SJCRH30 (cell line): ENCODE measurements at regions not wholly inside any gene's neighbourhood (a gene's known extent, or its start where the extent isn't known, plus 50 kb on each side); places are given as distances from the start of the nearest gene placed in this dataset.
A peak's percentile ranks its signal among the peaks of the same experiment; 100 is the strongest.

Source experiments
- DNase-seq, 2 experiments: peaks; one replicate each; pipeline ENCODE4 v3.0.0-alpha.2; 2015 to 2020
- H3K27ac ChIP-seq: fragments of 250-450 bp; sonication (Bioruptor Pico); 2 replicates; pipeline ENCODE4 v1.5.1; 2020; ENCODE audit warnings: mild to moderate bottlenecking, moderate library complexity
- H3K27me3 ChIP-seq: fragments of 250-450 bp; sonication (Bioruptor Pico); 2 replicates; pipeline ENCODE4 v1.5.1; 2020; ENCODE audit warnings: mild to moderate bottlenecking, moderate library complexity
- H3K36me3 ChIP-seq: fragments of 250-450 bp; sonication (Bioruptor Pico); 2 replicates; pipeline ENCODE4 v1.5.1; 2020; ENCODE audit warnings: mild to moderate bottlenecking, moderate library complexity
- H3K4me1 ChIP-seq: fragments of 250-450 bp; sonication (Bioruptor Pico); 2 replicates; pipeline ENCODE4 v1.5.1; 2020; ENCODE audit warnings: mild to moderate bottlenecking, moderate library complexity
- H3K4me3 ChIP-seq: fragments of 250-450 bp; sonication (Bioruptor Pico); 2 replicates; pipeline ENCODE4 v1.5.1; 2020; ENCODE audit warnings: mild to moderate bottlenecking, moderate library complexity
- H3K9me3 ChIP-seq: fragments of 250-450 bp; sonication (Bioruptor Pico); replicated peaks from 2 replicates; pipeline ENCODE4 v1.5.1; 2020; ENCODE audit warnings: mild to moderate bottlenecking, moderate library complexity

DNA sequence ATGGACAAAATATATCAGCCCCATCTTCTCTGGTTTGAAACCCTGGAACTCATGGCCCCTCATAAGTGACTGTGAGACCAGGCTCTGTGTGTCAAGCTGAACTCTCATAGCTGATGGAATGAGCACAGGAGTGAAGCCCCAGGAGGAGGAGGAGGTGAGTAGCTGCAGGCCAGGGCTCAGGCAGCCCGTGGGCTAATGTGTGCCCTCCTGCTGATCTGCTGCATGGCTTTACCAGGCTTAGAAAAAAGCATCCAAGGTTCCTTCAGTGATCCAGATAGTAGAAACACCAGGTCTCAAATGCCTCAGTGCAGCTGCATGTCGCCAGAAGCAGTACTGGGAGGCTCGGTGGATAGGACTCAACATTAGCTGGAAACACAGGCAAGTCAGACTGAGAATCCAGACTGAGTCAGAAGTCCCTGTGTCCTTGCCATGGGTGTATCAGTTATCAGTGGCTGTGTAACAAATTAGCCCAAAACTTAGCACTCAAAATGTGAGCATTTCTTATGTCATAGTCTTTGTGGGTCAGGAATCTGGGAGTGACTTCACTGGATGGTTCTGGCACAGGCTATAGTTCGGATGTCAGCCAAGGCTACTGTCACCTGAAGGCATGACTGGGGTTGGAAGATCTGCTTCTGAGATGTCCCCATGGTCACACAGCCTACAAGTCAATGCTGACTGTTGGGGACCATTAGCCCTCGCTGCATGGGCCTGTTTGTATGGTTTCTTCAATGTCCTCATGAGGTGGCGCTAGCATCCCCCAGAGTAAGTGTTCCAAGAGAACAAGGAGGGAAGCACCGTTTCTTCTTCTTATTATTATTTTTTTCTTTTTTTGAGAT is 255.4 kb upstream of the IRF2BP2 start:
- Histone ChIP-seq H3K36me3 (no peaks in the 10 kb centered on the region), H3K27ac (no peak overlapping the region), H3K4me1 (peaks cover 27% of the 10 kb centered on the region), H3K9me3 (no peaks in the 10 kb centered on the region), H3K4me3 (no peak overlapping the region), H3K27me3 (no peaks in the 10 kb centered on the region)
- DNase-seq: no peak

DNA sequence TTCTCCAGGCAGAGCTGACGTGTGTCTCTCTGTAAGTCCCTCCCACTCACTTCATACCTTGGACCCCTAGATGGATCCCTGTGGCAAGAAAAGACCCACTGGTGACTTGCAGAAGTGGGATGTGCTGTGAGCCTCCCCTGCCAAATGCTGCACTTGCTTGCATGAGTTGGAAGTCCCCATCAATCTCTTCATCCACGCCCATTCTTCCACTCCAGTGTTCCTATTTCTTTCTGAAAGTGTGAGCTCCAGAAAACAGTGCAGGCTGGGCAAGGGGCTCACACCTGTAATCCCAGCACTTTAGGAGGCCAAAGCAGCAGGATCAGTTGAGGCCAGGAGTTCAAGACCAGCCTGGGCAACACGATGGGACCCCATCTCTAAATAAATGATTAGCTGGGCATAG is 254.1 kb upstream of the IRF2BP2 start:
- DNase-seq: no peak
- Histone ChIP-seq H3K27me3 (no peaks in the 10 kb centered on the region), H3K36me3 (no peaks in the 10 kb centered on the region), H3K27ac (no peak overlapping the region), H3K4me1 (peaks cover 24% of the 10 kb centered on the region), H3K9me3 (no peaks in the 10 kb centered on the region), H3K4me3 (no peak overlapping the region)

DNA sequence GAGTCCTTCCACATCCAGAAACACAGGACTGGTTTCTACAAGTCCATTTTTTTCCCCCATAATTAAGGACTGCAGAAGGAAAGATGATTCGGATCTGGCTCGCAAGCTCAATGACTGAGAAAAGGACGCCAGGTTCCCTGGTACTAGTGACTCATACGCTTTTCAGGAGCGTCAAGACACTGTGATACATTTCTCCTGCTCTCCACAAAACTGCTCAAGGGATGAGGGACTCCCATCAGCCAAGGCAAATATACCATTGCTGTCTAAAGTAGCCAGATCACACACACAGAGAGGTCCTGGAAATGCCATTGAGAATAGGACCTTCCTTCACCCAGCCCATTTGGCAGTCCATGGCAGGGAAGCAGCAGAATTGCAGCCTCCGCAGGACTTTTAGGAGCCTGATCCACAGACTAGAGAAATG is 253.6 kb upstream of the IRF2BP2 start:
- Histone ChIP-seq H3K27me3 (no peaks in the 10 kb centered on the region), H3K4me3 (no peak overlapping the region), H3K27ac (peak overlapping the region; percentile 63), H3K9me3 (no peaks in the 10 kb centered on the region), H3K4me1 (peaks cover 24% of the 10 kb centered on the region), H3K36me3 (no peaks in the 10 kb centered on the region)
- no peak for DNase-seq

DNA sequence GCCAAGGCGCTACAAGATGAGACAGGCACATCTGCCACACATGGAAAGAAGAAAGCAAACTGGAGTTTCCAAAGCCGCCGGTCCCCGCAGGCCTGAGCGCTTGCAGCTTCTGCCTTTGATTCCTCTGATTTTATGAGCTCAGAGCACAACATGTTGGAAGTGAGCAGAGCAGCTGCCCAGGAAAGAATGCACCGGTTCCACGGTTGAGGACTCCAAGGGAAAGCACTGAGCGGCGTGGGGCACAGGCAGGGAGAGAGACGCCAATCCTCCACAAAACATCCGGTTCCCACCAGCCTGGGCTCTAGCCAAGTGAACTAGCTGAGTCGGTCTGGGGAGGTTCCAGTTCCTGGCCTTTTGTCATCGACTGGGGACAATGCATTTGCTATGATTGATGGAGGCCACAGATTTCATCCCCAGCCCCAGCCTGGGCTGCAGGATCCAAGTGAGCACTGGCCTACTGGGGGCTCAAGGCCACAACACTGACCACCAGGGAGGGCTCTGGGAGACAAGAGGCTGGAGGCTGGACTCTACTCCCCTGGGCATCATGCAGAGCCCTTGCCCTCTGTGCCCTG is 253.1 kb upstream of the IRF2BP2 start:
- H3K4me3 ChIP-seq: peak overlapping the region; percentile 35
- DNase-seq: peak; percentile 83 to 90
- H3K4me1 ChIP-seq: peaks cover 24% of the 10 kb centered on the region
- peak overlapping the region; percentile 63 for H3K27ac ChIP-seq
- H3K9me3 ChIP-seq: no peaks in the 10 kb centered on the region
- H3K36me3 ChIP-seq: no peaks in the 10 kb centered on the region
- H3K27me3 ChIP-seq: no peaks in the 10 kb centered on the region

DNA sequence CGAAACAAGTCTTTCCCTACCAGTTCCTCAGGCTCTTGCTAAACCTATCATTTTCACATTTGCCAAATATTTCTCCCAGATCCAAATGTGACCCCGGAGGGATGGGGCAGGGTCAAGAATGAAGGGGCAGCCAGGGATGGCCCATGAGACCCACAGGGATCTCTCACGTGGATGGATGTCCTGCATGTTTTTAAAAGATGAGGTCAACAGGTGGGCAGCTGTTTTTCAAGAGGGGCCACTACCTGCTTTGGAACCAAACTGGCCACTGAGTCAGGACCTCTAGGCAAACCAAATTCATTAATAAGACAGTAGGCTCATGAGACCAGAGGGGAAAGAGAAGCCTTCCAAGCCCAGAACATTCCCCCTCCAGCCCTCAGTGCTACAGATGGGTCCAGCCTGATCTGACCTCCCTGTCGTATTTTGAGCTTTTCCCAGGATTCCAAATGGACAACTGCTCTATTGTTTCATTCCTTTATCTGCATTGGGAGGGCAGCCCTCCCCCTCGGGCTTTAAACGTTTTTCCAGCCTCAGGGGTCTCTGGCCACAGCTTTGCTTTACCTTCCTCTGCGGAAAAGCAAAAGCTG is 252.5 kb upstream of the IRF2BP2 start:
- peak overlapping the region; percentile 35 for H3K4me3 ChIP-seq
- peaks cover 22% of the 10 kb centered on the region for H3K4me1 ChIP-seq
- DNase-seq: no peak
- H3K9me3 ChIP-seq: no peaks in the 10 kb centered on the region
- peak overlapping the region; percentile 63 for H3K27ac ChIP-seq
- no peaks in the 10 kb centered on the region for H3K36me3 ChIP-seq
- H3K27me3 ChIP-seq: no peaks in the 10 kb centered on the region

DNA sequence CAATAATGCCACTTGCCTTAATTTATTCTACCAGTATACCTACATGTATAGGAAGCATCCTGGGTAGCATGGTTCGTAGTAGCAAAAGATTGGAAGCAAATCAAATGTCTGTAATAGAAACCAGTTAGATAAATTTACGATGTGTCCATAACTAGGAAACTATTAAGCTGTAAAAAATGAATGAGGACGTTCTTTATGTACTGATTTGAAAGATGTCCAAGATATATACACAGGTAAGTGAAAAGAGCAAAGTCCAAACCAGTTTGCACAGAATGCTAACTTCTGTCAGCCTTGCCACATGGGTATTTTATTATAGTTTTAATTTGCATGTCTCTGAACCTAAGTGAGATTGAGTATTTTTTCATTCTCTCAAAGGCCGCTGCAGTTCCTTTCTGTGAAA is 251.8 kb upstream of the IRF2BP2 start:
- H3K9me3 ChIP-seq: no peaks in the 10 kb centered on the region
- peaks cover 19% of the 10 kb centered on the region for H3K4me1 ChIP-seq
- H3K4me3 ChIP-seq: no peak overlapping the region
- no peaks in the 10 kb centered on the region for H3K27me3 ChIP-seq
- no peaks in the 10 kb centered on the region for H3K36me3 ChIP-seq
- no peak for DNase-seq
- no peak overlapping the region for H3K27ac ChIP-seq

DNA sequence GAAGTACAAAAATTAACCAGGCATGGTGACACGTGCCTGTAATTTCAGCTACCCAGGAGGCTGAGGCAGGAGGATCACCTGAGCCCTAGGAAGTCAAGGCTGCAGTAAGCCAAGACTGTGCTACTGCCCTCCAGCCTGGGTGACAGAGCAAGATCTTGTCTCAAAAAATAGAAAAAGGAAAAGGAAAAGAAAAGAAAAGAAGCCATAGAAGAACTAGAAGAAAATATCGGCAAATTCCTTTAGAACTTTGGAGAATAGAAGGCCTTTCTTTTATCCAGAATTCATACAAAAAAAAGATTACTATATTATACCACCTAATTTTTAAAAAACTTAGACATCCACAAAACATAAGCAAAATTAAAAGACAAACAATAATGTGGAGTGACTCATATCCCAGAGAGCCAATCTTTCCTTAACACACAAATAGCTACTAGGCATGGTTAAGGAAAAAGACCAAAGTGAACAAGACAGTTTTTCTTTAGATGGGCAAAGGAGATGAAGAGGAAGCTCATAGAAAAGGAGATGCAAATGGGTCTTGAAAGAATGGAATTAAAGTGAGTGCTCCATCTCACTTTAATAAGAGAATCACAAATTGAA is 251.1 kb upstream of the IRF2BP2 start:
- Histone ChIP-seq H3K27me3 (no peaks in the 10 kb centered on the region), H3K4me1 (peaks cover 12% of the 10 kb centered on the region), H3K27ac (no peak overlapping the region), H3K9me3 (no peaks in the 10 kb centered on the region), H3K4me3 (no peak overlapping the region), H3K36me3 (no peaks in the 10 kb centered on the region)
- no peak for DNase-seq

DNA sequence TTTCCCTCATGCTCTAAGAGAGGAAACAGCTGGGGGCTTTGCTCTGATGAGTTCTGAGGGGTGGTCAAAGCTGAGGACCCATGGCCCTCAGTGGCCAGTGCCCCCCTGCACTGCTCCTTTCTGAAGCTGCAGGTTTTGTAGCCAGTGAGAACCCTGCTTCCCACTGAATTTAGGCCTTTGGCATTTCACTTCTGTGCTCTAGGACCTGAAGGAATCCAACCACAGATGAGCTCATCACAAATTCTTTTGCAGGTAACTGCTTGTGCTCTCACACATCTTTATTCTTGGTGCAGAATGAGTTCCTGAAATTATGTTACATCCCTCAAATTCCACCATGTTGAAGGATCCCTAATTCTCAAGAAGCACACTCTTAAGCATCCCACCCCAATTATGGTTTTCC is 248.7 kb upstream of the IRF2BP2 start:
- Histone ChIP-seq H3K27me3 (no peaks in the 10 kb centered on the region), H3K4me1 (peaks cover 11% of the 10 kb centered on the region), H3K9me3 (no peaks in the 10 kb centered on the region), H3K36me3 (no peaks in the 10 kb centered on the region), H3K4me3 (no peak overlapping the region), H3K27ac (no peak overlapping the region)
- no peak for DNase-seq

DNA sequence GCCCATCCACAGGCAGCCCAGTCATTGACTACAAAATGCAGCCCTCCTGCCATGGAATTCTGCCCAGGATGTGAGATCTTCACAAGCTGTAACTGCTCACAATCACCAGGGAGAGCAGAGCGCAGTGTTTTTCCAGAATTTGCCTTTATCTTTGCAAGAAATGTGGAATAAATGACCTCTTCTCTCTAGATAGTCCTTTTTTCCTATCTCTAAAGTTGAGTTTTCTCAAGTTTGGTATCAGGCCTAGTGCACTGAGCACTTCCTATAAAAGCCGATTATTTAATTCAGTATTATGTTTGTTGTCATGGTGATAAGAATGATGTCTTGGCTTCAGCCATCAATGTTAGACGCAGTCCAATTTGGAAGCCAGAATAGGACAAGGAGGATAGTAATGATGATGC is 246.9 kb upstream of the IRF2BP2 start:
- Histone ChIP-seq H3K4me1 (no peaks in the 10 kb centered on the region), H3K36me3 (no peaks in the 10 kb centered on the region), H3K27me3 (no peaks in the 10 kb centered on the region), H3K4me3 (no peak overlapping the region), H3K9me3 (no peaks in the 10 kb centered on the region), H3K27ac (no peak overlapping the region)
- DNase-seq: no peak

DNA sequence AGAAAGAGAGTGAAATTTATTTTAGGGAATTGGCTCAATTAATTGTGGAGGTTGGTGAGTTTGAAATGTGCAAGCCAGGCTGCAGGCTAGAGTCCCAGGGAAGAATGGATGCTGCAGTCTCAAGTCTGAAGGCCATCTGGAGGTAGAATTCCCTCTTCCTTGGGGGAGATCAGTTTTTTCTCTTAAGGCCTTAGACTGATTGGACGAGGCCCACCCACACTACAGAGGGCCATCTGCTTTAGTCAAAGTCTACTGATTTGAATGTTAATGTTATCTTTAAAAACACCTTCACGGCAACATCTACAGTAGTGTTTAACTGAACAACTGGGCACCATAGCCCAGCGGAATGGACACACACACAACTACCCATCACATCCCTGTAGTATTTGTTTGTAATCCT is 245.9 kb upstream of the IRF2BP2 start:
- Histone ChIP-seq H3K36me3 (no peaks in the 10 kb centered on the region), H3K27me3 (no peaks in the 10 kb centered on the region), H3K9me3 (no peaks in the 10 kb centered on the region), H3K4me3 (no peak overlapping the region), H3K4me1 (no peaks in the 10 kb centered on the region), H3K27ac (no peak overlapping the region)
- no peak for DNase-seq

DNA sequence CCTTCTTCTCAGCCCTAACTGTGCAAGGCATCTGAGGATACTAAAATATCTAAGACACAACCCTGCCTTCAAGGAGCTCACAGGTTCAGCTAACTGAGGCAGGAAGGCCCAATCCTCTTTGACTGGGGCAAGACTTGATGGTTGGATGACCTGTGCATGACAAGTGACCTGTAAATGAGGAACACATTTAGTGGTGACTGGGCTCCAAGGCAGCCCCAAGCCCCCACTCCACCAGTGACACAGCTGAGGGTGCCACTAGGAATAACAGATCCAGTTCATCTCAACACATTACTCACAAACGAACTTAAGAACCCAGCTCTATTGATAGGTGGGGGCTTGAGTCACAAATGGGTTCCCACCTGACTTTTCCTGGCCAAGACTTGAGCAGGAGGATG is 244.7 kb upstream of the IRF2BP2 start:
- Histone ChIP-seq H3K9me3 (no peaks in the 10 kb centered on the region), H3K27ac (no peak overlapping the region), H3K4me1 (no peaks in the 10 kb centered on the region), H3K4me3 (no peak overlapping the region), H3K36me3 (no peaks in the 10 kb centered on the region), H3K27me3 (no peaks in the 10 kb centered on the region)
- no peak for DNase-seq

DNA sequence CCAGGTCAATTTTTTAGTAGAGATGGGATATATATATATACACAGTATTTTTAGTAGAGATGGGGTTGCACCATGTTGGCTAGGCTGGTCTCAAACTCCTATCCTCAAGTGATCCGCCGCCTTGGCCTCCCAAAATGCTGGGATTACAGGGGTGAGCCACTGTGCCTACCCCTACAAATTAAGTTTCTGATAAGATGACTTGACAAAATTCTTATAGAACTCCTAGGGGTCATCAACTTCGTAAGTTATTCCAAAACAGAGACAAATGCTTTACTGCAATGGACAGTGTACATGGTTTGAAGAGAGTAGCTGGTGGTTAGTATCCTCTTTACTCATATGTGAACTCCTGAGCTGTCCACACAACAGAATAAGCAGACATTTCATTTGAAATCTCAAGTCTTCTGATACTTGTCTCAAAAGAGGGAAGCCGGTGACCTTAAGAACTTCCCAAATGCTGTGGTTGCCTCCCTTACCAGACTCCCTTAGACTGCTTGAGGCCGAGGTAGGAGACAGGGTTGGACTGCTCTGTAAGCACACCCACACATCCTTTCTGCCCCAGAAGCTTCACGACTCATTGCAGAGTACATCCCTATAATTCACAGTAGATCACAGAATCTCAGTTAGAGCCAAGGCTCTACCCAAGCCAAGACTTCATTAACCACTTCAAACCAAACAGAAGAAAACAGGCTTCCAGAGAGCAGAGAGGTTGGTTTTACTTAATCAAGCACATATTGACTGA is 244.1 kb upstream of the IRF2BP2 start:
- Histone ChIP-seq H3K27me3 (no peaks in the 10 kb centered on the region), H3K36me3 (no peaks in the 10 kb centered on the region), H3K9me3 (no peaks in the 10 kb centered on the region), H3K27ac (no peak overlapping the region), H3K4me3 (no peak overlapping the region), H3K4me1 (no peaks in the 10 kb centered on the region)
- no peak for DNase-seq

DNA sequence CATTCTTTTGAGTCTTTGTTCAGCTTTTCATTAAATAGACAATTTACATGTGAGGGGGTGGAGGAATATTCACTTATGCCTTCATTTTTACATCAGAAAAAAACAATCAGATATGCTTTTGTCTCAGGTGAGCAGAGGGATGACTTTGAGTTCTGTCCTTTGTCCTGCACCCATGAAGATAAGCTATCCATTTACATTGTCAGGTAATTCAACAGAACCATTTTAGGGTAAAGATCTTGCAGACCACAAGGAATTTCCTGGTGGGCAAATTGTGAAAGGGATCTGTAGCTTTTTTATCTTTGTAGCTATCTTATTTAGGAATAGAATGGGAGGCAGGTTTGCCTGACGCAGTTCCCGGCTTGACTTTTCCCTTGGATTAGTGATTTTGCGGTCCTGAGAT is 242.7 kb upstream of the IRF2BP2 start:
- no peaks in the 10 kb centered on the region for H3K4me1 ChIP-seq
- H3K36me3 ChIP-seq: no peaks in the 10 kb centered on the region
- no peaks in the 10 kb centered on the region for H3K27me3 ChIP-seq
- H3K9me3 ChIP-seq: no peaks in the 10 kb centered on the region; the same call in 1 of the 2 replicates
- no peak for DNase-seq
- no peak overlapping the region for H3K4me3 ChIP-seq
- H3K27ac ChIP-seq: no peak overlapping the region

DNA sequence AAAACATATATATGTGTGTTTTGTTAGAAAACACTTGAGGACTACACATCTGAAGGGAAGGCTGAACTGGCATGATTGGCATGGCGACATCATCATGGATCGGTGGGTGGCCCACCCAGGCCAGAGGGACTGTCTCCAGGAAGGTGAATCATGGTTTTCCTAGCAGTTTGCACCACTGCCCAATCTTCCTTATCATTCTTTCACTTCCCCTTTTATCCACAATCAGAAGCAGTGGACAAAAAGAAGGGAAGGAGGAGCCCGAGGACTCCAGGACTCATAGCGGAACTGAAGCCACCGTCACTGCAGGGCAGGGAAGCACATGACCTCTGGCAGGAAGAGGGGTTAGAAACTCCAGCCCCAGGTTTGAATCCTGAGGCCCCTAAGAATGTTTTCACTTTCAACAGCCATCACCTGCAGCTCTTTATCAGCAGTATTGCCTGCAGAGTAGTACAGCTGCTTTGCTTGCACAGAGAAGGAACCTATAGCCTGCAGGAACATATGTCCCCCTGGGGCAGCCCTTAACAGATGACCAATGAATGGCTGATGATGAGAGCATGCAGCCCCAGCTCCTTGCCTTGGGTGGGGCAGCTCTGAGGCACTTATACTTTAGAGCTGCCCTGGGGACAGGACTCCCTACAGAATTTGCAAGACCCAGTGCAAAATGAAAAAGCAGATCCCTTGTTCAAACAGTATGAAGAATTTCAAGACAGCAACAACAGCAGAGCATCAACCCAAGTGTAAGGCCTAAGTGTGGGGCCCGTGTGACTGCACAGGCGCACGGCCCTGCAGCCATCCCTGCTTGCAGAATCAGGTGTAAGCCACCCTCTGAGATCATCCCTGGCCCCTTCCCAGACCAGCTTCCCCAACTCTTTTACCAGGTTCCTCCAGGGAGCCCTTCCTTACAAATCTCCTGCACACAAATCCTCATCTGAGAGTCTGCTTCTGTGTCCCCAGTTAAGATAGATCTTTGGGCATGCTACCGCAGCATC is 241.8 kb upstream of the IRF2BP2 start:
- DNase-seq: no peak
- Histone ChIP-seq H3K9me3 (peaks cover 2% of the 10 kb centered on the region; the same call in 1 of the 2 replicates), H3K4me3 (no peak overlapping the region), H3K27ac (no peak overlapping the region), H3K4me1 (no peaks in the 10 kb centered on the region), H3K36me3 (no peaks in the 10 kb centered on the region), H3K27me3 (no peaks in the 10 kb centered on the region)
